MCF 10A (cell line): ENCODE measurements at regions not wholly inside any gene's neighbourhood (a gene's known extent, or its start where the extent isn't known, plus 50 kb on each side); places are given as distances from the start of the nearest gene placed in this dataset.

Experiments
- BruUV-seq: library from RNA; stranded (reverse); fragments of 400-500 nt; replicated peaks from 2 replicates; lab custom pipeline; 2021; lab: Mats Ljungman, UMichigan
- CTCF ChIA-PET: fragments of 300-600 bp; sonication (Branson Sonifier 250); formaldehyde crosslinking; extraction: SDS; loops from one replicate; lab custom pipeline; 2021; ENCODE audit warnings: antibody characterized with exemption, inconsistent platforms; lab: Yijun Ruan, JAX
- POLR2A ChIA-PET: fragments of 300-600, 350-650 bp; sonication (Branson Sonifier 250); formaldehyde crosslinking; extraction: SDS; loops from one replicate; lab custom pipeline; 2020; ENCODE audit warnings: antibody characterized with exemption, inconsistent platforms; lab: Yijun Ruan, JAX
- DNase-seq: peaks from one replicate; pipeline ENCODE4 v3.0.0-alpha.2; 2018; ENCODE audit not compliant: unreplicated experiment
- H3K27ac Mint-ChIP-seq: one replicate; pipeline ENCODE4 v1.8.0; 2022; ENCODE audit warnings: mild to moderate bottlenecking, low read depth, mixed read lengths; ENCODE audit not compliant: unreplicated experiment
- H3K27me3 Mint-ChIP-seq: one replicate; pipeline ENCODE4 v1.8.0; 2022; ENCODE audit warnings: mixed read lengths; ENCODE audit not compliant: insufficient read depth, unreplicated experiment
- H3K36me3 Mint-ChIP-seq: one replicate; pipeline ENCODE4 v1.8.0; 2022; ENCODE audit warnings: mild to moderate bottlenecking, moderate library complexity, mixed read lengths; ENCODE audit not compliant: insufficient read depth, unreplicated experiment
- H3K4me1 Mint-ChIP-seq: one replicate; pipeline ENCODE4 v1.8.0; 2022; ENCODE audit warnings: mixed read lengths; ENCODE audit not compliant: insufficient read depth, unreplicated experiment
- H3K4me3 Mint-ChIP-seq: one replicate; pipeline ENCODE4 v1.8.0; 2022; ENCODE audit warnings: mild to moderate bottlenecking, moderate library complexity, mixed read lengths; ENCODE audit not compliant: unreplicated experiment
- H3K9me3 Mint-ChIP-seq: one replicate; pipeline ENCODE4 v1.8.0; 2022; ENCODE audit warnings: mixed read lengths; ENCODE audit not compliant: unreplicated experiment
- CTCF ChIP-seq: fragments of 200-600 bp; IDR thresholded peaks from one replicate; pipeline ENCODE4 v1.8.0; 2022; ENCODE audit warnings: antibody characterized with exemption, mild to moderate bottlenecking; ENCODE audit not compliant: unreplicated experiment
- intact Hi-C: fragments of 100-400 bp; cut with micrococcal nuclease; formaldehyde crosslinking; loops from 2 replicates; pipeline ENCODE4 v1.14.1; 2022

GRCh38 chr13:40075281-40075680 lies 419.8 kb downstream of the COG6 start:
- no peaks in the 10 kb centered on the region for H3K27me3 Mint-ChIP-seq
- H3K4me1 Mint-ChIP-seq, result peaks cover 15% of the 10 kb centered on the region
- TF ChIP-seq CTCF, result no peak
- no peaks in the 10 kb centered on the region for H3K36me3 Mint-ChIP-seq
- intact Hi-C loops, result no loop called here
- H3K27ac Mint-ChIP-seq, result no peak overlapping the region
- H3K9me3 Mint-ChIP-seq, result no peaks in the 10 kb centered on the region
- ChIA-PET POLR2A (interaction anchor here (1.1 to 1.4 kb wide), 3 partner anchors 15 to 27 kb away, joined by 3 to 5 read pairs (median 4); no protein-coding TSS in a partner anchor), CTCF (no interaction called here)
- DNase-seq, result no peak
- no peak overlapping the region for H3K4me3 Mint-ChIP-seq
- BruUV-seq, result no TSS peak

GRCh38 chr13:40076765-40077362 lies 421.4 kb downstream of the COG6 start:
- ChIA-PET POLR2A (interaction anchor here (1.0 to 1.5 kb wide), 6 partner anchors 8 to 596 kb away, joined by 3 to 7 read pairs (median 4); no protein-coding TSS in a partner anchor), CTCF (interaction anchor here (1.0 kb wide), 1 partner anchor 7 kb away, joined by 3 read pairs; no protein-coding TSS in a partner anchor)
- no peak for DNase-seq
- BruUV-seq, result no TSS peak
- H3K9me3 Mint-ChIP-seq, result no peaks in the 10 kb centered on the region
- intact Hi-C loops, result no loop called here
- no peaks in the 10 kb centered on the region for H3K27me3 Mint-ChIP-seq
- no peaks in the 10 kb centered on the region for H3K36me3 Mint-ChIP-seq
- H3K4me3 Mint-ChIP-seq, result no peak overlapping the region
- peak overlapping the region; percentile 43 for H3K27ac Mint-ChIP-seq
- no peak for TF ChIP-seq CTCF
- peaks cover 15% of the 10 kb centered on the region for H3K4me1 Mint-ChIP-seq

- no TSS peak for BruUV-seq
- peak; percentile 18 for DNase-seq
- no peak for TF ChIP-seq CTCF
- Mint-ChIP-seq H3K36me3 (no peaks in the 10 kb centered on the region), H3K27me3 (no peaks in the 10 kb centered on the region), H3K27ac (peak overlapping the region; percentile 43), H3K4me1 (peaks cover 15% of the 10 kb centered on the region), H3K9me3 (no peaks in the 10 kb centered on the region), H3K4me3 (no peak overlapping the region)
- POLR2A ChIA-PET, result interaction anchor here (1.0 to 1.5 kb wide), 5 partner anchors 9 to 596 kb away, joined by 3 to 7 read pairs (median 3); no protein-coding TSS in a partner anchor
- CTCF ChIA-PET, result interaction anchor here (1.0 kb wide), 1 partner anchor 8 kb away, joined by 3 read pairs; no protein-coding TSS in a partner anchor
- intact Hi-C loops, result no loop called here
Measured at GRCh38 chr13:40077396-40078027, 422.1 kb downstream of the COG6 start.

- BruUV-seq, result no TSS peak
- Mint-ChIP-seq H3K4me1 (peaks cover 25% of the 10 kb centered on the region), H3K27ac (no peak overlapping the region), H3K36me3 (no peaks in the 10 kb centered on the region), H3K9me3 (no peaks in the 10 kb centered on the region), H3K4me3 (no peak overlapping the region), H3K27me3 (no peaks in the 10 kb centered on the region)
- ChIA-PET CTCF (interaction anchor here (0.7 to 2.5 kb wide), 2 partner anchors 11 to 138 kb away, joined by 6 to 14 read pairs; no protein-coding TSS in a partner anchor), POLR2A (interaction anchor here (0.7 to 1.4 kb wide), 5 partner anchors 19 to 528 kb away, joined by 3 to 6 read pairs (median 3); no protein-coding TSS in a partner anchor)
- no peak for TF ChIP-seq CTCF
- intact Hi-C loops, result no loop called here
- no peak for DNase-seq
Measured at GRCh38 chr13:40079721-40080120, 424.3 kb downstream of the COG6 start.
